Keratinocyte (primary cell): ENCODE measurements at regions not wholly inside any gene's neighbourhood (a gene's known extent, or its start where the extent isn't known, plus 50 kb on each side); places are given as distances from the start of the nearest gene placed in this dataset.

Experiments used
- DNase-seq: peaks from one replicate; pipeline ENCODE4 v3.0.0-alpha.2; 2011; ENCODE audit warnings: low read depth, missing footprints, low spot score
- FAIRE-seq: peaks from 2 replicates; lab custom pipeline; 2011; peaks lifted over from hg19 to GRCh38; lab: Jason Lieb, UNC
- H2AFZ ChIP-seq: 2 replicates; pipeline ENCODE4 v1.6.0; 2012; ENCODE audit warnings: low read length, control low read depth, inconsistent platforms; ENCODE audit not compliant: control insufficient read depth
- H3K27ac ChIP-seq: 2 replicates; pipeline ENCODE4 v1.5.1; 2011; ENCODE audit warnings: low read length; ENCODE audit not compliant: control insufficient read depth, insufficient read depth
- H3K27me3 ChIP-seq: 3 replicates; pipeline ENCODE4 v1.6.0; 2011; ENCODE audit warnings: low read length; ENCODE audit not compliant: control insufficient read depth, insufficient read depth; ENCODE audit errors: extremely low read depth
- H3K36me3 ChIP-seq, 2 experiments: 2 replicates in 1 of 2; 3 replicates in 1 of 2; pipeline ENCODE4 v1.5.1; 2011; ENCODE audit warnings: low read length in 2 of 2, mild to moderate bottlenecking in 1 of 2; ENCODE audit not compliant: control insufficient read depth in 2 of 2, insufficient read depth in 2 of 2; ENCODE audit errors: extremely low read depth in 1 of 2
- H3K4me1 ChIP-seq: 3 replicates; pipeline ENCODE4 v1.5.1; 2011; ENCODE audit warnings: low read length; ENCODE audit not compliant: control insufficient read depth, insufficient read depth; ENCODE audit errors: extremely low read depth
- H3K4me2 ChIP-seq: 3 replicates; pipeline ENCODE4 v1.6.0; 2011; ENCODE audit warnings: low read depth, low read length; ENCODE audit not compliant: control insufficient read depth, insufficient read depth; ENCODE audit errors: extremely low read depth
- H3K4me3 ChIP-seq, 3 experiments: fragments of 200-600 bp in 1 of 3; sonication (generic) in 1 of 3; 2 replicates in 2 of 3; 3 replicates in 1 of 3; pipeline ENCODE4 v1.5.1; 2011 to 2016; ENCODE audit warnings: low read length in 3 of 3, mild to moderate bottlenecking in 3 of 3, control low read depth in 2 of 3, inconsistent platforms in 1 of 3, low read depth in 1 of 3, mixed read lengths in 1 of 3, mixed run types in 1 of 3, moderate library complexity in 1 of 3; ENCODE audit not compliant: control insufficient read depth in 2 of 3, insufficient read depth in 2 of 3; ENCODE audit errors: extremely low read depth in 1 of 3
- H3K79me2 ChIP-seq: 2 replicates; pipeline ENCODE4 v1.6.0; 2012; ENCODE audit warnings: low read length; ENCODE audit not compliant: control insufficient read depth, insufficient read depth
- H3K9ac ChIP-seq: 3 replicates; pipeline ENCODE4 v1.6.0; 2011; ENCODE audit warnings: low read length; ENCODE audit not compliant: control insufficient read depth, insufficient read depth; ENCODE audit errors: extremely low read depth
- H3K9me1 ChIP-seq: 3 replicates; pipeline ENCODE4 v1.6.0; 2011; ENCODE audit warnings: low read length; ENCODE audit not compliant: control insufficient read depth, insufficient read depth; ENCODE audit errors: extremely low read depth
- H3K9me3 ChIP-seq: 2 replicates; pipeline ENCODE4 v1.5.1; 2012; ENCODE audit warnings: low read depth, low read length; ENCODE audit not compliant: control insufficient read depth
- H4K20me1 ChIP-seq: 3 replicates; pipeline ENCODE4 v1.6.0; 2011; ENCODE audit warnings: low read length; ENCODE audit not compliant: control insufficient read depth, insufficient read depth; ENCODE audit errors: extremely low read depth
- EZH2 ChIP-seq: IDR thresholded peaks from one replicate; pipeline ENCODE4 v1.6.1; 2012; ENCODE audit warnings: inconsistent platforms, mild to moderate bottlenecking, low read length, moderate library complexity
- dilution Hi-C: fragments of 300-500 bp; cut with MboI; formaldehyde crosslinking; loops from one replicate; pipeline ENCODE4 v1.7.0; 2020; ENCODE audit warnings: low sequenced_read_pairs; ENCODE audit not compliant: extremely low pct_ligation_motif_present
- TF ChIP-seq, protein P1 (sequence below), 3 experiments: IDR thresholded peaks in 1 of 3; conservative IDR thresholded peaks in 1 of 3; optimal IDR thresholded peaks in 1 of 3; 2 replicates in 2 of 3; 3 replicates in 1 of 3; pipeline versions ENCODE3 to v1.5.1; 2011; ENCODE audit warnings: low read length in 3 of 3, mild to moderate bottlenecking in 3 of 3, moderate library complexity in 2 of 3, control low read depth in 1 of 3, inconsistent platforms in 1 of 3; ENCODE audit not compliant: insufficient read depth in 2 of 3; ENCODE audit errors: extremely low read depth in 1 of 3

DNA sequence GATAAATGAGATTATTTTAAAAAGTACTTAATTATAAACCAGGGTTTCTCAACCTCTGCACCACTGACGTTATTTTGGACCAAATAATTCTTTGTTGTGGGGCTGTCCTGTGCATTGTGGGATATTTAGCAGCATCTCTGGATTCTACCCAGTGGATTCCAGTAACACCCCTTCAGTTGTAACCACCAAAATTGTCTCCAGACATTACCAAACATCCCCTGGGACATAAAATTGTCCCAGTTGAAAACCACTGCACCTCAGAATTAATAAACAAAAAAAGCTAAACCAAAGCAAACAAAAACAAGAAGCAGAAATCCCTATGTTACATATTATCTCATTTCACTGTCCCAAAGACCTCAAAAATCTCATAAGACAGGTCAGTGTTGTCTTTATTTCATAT is 54.2 kb upstream of the GIMD1 start:
- Histone ChIP-seq H3K9me1 (no peaks in the 10 kb centered on the region), H3K27ac (no peak overlapping the region), H3K79me2 (no peaks in the 10 kb centered on the region), H3K4me3 (no peak overlapping the region), H3K27me3 (no peaks in the 10 kb centered on the region), H3K9me3 (no peaks in the 10 kb centered on the region), H3K4me1 (no peaks in the 10 kb centered on the region), H4K20me1 (no peaks in the 10 kb centered on the region), H3K9ac (no peak overlapping the region), H3K4me2 (no peak overlapping the region), H3K36me3 (no peaks in the 10 kb centered on the region), H2AFZ (no peak overlapping the region)
- dilution Hi-C loops: no loop called here
- TF ChIP-seq EZH2: no peak
- TF ChIP-seq, protein P1, sequence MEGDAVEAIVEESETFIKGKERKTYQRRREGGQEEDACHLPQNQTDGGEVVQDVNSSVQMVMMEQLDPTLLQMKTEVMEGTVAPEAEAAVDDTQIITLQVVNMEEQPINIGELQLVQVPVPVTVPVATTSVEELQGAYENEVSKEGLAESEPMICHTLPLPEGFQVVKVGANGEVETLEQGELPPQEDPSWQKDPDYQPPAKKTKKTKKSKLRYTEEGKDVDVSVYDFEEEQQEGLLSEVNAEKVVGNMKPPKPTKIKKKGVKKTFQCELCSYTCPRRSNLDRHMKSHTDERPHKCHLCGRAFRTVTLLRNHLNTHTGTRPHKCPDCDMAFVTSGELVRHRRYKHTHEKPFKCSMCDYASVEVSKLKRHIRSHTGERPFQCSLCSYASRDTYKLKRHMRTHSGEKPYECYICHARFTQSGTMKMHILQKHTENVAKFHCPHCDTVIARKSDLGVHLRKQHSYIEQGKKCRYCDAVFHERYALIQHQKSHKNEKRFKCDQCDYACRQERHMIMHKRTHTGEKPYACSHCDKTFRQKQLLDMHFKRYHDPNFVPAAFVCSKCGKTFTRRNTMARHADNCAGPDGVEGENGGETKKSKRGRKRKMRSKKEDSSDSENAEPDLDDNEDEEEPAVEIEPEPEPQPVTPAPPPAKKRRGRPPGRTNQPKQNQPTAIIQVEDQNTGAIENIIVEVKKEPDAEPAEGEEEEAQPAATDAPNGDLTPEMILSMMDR (optimal IDR thresholded peaks at IDR 0.05 in 1 of 3, IDR thresholded peaks at IDR 0.05 in 1 of 3, conservative IDR thresholded peaks at IDR 0.05 in 1 of 3; ENCODE audit: extremely low read depth in 1 of 3, insufficient read depth in 2 of 3, low read length in 3 of 3): no peak
- DNase-seq (no peak), FAIRE-seq (no peak)

DNA sequence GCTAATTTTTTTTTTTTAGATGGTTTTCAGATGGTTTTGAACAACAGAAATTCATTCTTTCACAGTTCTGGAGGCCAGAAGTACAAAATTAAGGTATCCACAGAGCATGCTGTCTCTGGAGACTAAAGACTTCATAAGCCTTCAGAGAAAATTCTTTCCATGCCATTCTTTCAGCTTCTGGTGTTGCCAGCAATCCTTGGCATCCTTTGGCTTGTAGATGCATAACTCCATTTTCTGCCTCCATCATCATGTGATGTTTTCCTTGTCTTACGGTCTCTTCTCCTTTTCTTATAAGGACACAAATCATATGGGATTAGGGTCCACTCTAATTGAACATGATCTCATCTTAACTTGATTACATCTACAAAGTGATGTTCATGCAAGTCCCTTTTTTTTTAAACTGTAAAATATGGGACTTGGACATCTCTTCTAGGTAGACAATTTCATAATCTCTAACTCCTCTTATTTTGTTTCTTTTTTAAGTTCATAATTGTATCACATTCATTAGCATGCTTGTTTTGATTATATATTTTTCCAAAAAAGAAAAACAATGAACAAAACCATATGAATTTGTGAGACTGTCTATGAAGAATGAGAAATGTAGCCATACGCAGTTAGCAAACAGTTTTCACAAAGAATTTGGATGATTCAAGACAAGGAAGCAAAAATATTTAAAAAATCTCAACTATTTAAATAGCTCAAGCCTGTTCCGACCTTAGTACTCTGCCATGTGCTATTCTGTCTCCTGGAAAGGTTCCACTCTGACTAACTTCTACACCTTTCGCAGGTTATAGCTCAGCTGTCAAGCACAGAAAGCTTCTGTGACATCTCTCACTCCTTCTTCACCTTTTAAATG is 53.1 kb upstream of the GIMD1 start:
- no peak overlapping the region for H3K27ac ChIP-seq
- H3K4me3 ChIP-seq: no peak overlapping the region
- DNase-seq (no peak), FAIRE-seq (peak; percentile 72)
- H3K4me2 ChIP-seq: no peak overlapping the region
- H3K9me3 ChIP-seq: no peaks in the 10 kb centered on the region
- H3K27me3 ChIP-seq: no peaks in the 10 kb centered on the region
- dilution Hi-C loops: no loop called here
- no peaks in the 10 kb centered on the region for H3K36me3 ChIP-seq
- H4K20me1 ChIP-seq: no peaks in the 10 kb centered on the region
- TF ChIP-seq EZH2: no peak
- TF ChIP-seq, protein P1 (optimal IDR thresholded peaks at IDR 0.05 in 1 of 3, IDR thresholded peaks at IDR 0.05 in 1 of 3, conservative IDR thresholded peaks at IDR 0.05 in 1 of 3; ENCODE audit: extremely low read depth in 1 of 3, insufficient read depth in 2 of 3, low read length in 3 of 3): no peak
- no peak overlapping the region for H3K9ac ChIP-seq
- no peaks in the 10 kb centered on the region for H3K79me2 ChIP-seq
- no peaks in the 10 kb centered on the region for H3K9me1 ChIP-seq
- H3K4me1 ChIP-seq: no peaks in the 10 kb centered on the region
- no peak overlapping the region for H2AFZ ChIP-seq
